ENCODE measurements at regions not wholly inside any gene's neighbourhood (a gene's known extent, or its start where the extent isn't known, plus 50 kb on each side); places are given as distances from the start of the nearest gene placed in this dataset.

DNA sequence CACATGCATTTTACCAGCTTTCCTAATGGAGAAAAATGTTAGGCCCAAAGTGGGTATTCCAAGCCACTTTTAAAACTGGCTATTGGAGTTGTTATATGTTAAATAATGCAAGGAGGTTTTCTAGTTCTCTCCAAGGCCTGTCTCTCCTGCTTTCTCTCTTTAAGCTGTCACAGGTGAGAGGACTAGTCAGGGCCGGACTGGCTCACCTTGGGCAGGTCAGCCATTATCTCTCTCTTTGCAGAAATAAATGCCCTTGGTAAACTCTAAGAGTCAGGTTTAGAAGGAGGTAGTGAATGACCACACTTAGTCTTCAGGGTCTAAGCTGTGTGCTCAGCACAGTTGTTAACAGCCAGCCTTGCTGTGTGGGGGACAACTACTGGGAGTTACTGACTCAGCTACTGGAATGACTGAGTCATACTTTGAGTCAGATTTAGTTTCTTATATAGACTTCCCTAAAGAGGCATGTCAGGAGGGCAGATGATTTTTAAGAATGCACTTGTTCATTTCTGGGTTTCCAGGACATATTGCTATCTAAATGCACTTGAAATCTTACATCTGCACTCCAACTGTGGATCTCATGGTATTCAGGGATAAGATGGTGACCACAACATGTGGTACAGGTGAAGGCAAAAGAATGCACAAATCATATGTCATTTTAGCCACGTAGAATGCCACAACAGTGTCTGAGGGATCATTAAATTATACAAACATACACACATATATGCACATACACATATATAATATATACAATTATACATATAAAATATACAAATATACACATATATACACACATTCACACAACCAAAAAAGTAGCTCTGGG, 719.4 kb downstream of the EPM2A start:
- TF ChIP-seq, protein P1, sequence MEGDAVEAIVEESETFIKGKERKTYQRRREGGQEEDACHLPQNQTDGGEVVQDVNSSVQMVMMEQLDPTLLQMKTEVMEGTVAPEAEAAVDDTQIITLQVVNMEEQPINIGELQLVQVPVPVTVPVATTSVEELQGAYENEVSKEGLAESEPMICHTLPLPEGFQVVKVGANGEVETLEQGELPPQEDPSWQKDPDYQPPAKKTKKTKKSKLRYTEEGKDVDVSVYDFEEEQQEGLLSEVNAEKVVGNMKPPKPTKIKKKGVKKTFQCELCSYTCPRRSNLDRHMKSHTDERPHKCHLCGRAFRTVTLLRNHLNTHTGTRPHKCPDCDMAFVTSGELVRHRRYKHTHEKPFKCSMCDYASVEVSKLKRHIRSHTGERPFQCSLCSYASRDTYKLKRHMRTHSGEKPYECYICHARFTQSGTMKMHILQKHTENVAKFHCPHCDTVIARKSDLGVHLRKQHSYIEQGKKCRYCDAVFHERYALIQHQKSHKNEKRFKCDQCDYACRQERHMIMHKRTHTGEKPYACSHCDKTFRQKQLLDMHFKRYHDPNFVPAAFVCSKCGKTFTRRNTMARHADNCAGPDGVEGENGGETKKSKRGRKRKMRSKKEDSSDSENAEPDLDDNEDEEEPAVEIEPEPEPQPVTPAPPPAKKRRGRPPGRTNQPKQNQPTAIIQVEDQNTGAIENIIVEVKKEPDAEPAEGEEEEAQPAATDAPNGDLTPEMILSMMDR (IDR thresholded peaks at IDR 0.05), result no peak
- no peak for TF ChIP-seq POLR2A (IDR thresholded peaks at IDR 0.05)

Measured in suprapubic skin (tissue), 3 donors.